HCT116 (cell line): ENCODE measurements at regions not wholly inside any gene's neighbourhood (a gene's known extent, or its start where the extent isn't known, plus 50 kb on each side); places are given as distances from the start of the nearest gene placed in this dataset.

Source experiments
- ATAC-seq: fragments of 200-7000 bp; cut with Tn5 transposase; 2 replicates; pipeline ENCODE4 v1.9.1; 2020; ENCODE audit warnings: mild to moderate bottlenecking, moderate library complexity
- BruUV-seq: library from RNA; stranded (reverse); fragments of 400-500 nt; replicated peaks from 2 replicates; lab custom pipeline; 2021; lab: Mats Ljungman, UMichigan
- CTCF ChIA-PET: fragments of 300-600 bp; sonication (Branson Sonifier 250); formaldehyde crosslinking; loops from one replicate; lab custom pipeline; 2021; ENCODE audit warnings: antibody characterized with exemption; lab: Charles Lee
- POLR2A ChIA-PET: fragments of 300-600, 350-600 bp; sonication (Branson Sonifier 250); formaldehyde crosslinking; loops from one replicate; lab custom pipeline; 2021; ENCODE audit warnings: antibody characterized with exemption; lab: Charles Lee
- RAD21 ChIA-PET, 2 experiments: fragments of 300-600 bp; sonication (Branson Sonifier 250); formaldehyde crosslinking; loops; one replicate each; lab custom pipeline; 2023; ENCODE audit warnings: low total read pairs in 2 of 2; ENCODE audit not compliant: uncharacterized antibody in 2 of 2, unreplicated experiment in 2 of 2, low non-redundant PET in 1 of 2; lab: Charles Lee
- DNase-seq: peaks from one replicate; pipeline ENCODE4 v3.0.0-alpha.2; 2010; ENCODE audit warnings: low read depth, low spot score
- H2AFZ ChIP-seq: fragments of 200-600 bp; shearing (Covaris generic), sonication (generic); 2 replicates; pipeline ENCODE4 v1.6.1; 2017; ENCODE audit warnings: low read depth, mixed run types, mixed read lengths, antibody characterized with exemption, low read length; ENCODE audit not compliant: poor library complexity, severe bottlenecking
- H3K27ac ChIP-seq: 2 replicates; pipeline ENCODE4 v1.5.1; 2012; ENCODE audit warnings: low read depth, low read length
- H3K27me3 ChIP-seq: fragments of 200-600 bp; sonication (generic); 2 replicates; pipeline ENCODE4 v1.6.1; 2016; ENCODE audit warnings: mixed run types, low read length, mixed read lengths; ENCODE audit not compliant: insufficient read depth
- H3K36me3 ChIP-seq, 2 experiments: fragments of 200-500 bp in 1 of 2; fragments of 200-600 bp in 1 of 2; sonication (Bioruptor generic) in 1 of 2; sonication (generic) in 1 of 2; 2 replicates each; pipeline versions ENCODE4 v1.5.1 to v1.6.1; 2014 to 2016; ENCODE audit warnings: low read length in 2 of 2, inconsistent platforms in 1 of 2, mixed read lengths in 1 of 2, mixed run types in 1 of 2; ENCODE audit not compliant: insufficient read depth in 2 of 2, control insufficient read depth in 1 of 2
- H3K4me1 ChIP-seq, 2 experiments: fragments of 200-600 bp in 1 of 2; sonication (generic) in 1 of 2; 2 replicates each; pipeline versions ENCODE4 v1.5.1 to v1.6.1; 2012 to 2017; ENCODE audit warnings: low read length in 2 of 2, inconsistent platforms in 1 of 2, mild to moderate bottlenecking in 1 of 2, mixed read lengths in 1 of 2, mixed run types in 1 of 2, moderate library complexity in 1 of 2; ENCODE audit not compliant: insufficient read depth in 2 of 2, control insufficient read depth in 1 of 2
- H3K4me2 ChIP-seq: fragments of 200-600 bp; sonication (generic); 2 replicates; pipeline ENCODE4 v1.6.1; 2017; ENCODE audit warnings: mixed run types, low read length, mixed read lengths
- H3K4me3 ChIP-seq, 2 experiments: fragments of 200-600 bp in 1 of 2; sonication (generic) in 1 of 2; replicated peaks in 1 of 2; 2 replicates each; pipeline ENCODE4 v1.5.1; 2011 to 2016; ENCODE audit warnings: low read length in 2 of 2, control low read depth in 1 of 2, low read depth in 1 of 2, mild to moderate bottlenecking in 1 of 2, mixed read lengths in 1 of 2, mixed run types in 1 of 2
- H3K79me2 ChIP-seq: fragments of 200-600 bp; sonication (generic); 2 replicates; pipeline ENCODE4 v1.6.1; 2017; ENCODE audit warnings: mild to moderate bottlenecking, mixed run types, low read length, moderate library complexity, mixed read lengths; ENCODE audit not compliant: insufficient read depth
- H3K9ac ChIP-seq: fragments of 200-600 bp; sonication (generic); 2 replicates; pipeline ENCODE4 v1.6.1; 2016; ENCODE audit warnings: low read length, mixed read lengths
- H3K9me2 ChIP-seq: fragments of 200-600 bp; sonication (generic), shearing (Covaris generic); 2 replicates; pipeline ENCODE4 v1.6.1; 2017; ENCODE audit warnings: mixed run types, mild to moderate bottlenecking, moderate library complexity; ENCODE audit not compliant: insufficient read depth
- H3K9me3 ChIP-seq, 2 experiments: fragments of 200-500 bp in 1 of 2; fragments of 200-600 bp in 1 of 2; sonication (Bioruptor generic) in 1 of 2; sonication (generic) in 1 of 2; 2 replicates each; pipeline ENCODE4 v1.6.1; 2014 to 2017; ENCODE audit warnings: low read length in 2 of 2, mixed read lengths in 2 of 2, inconsistent platforms in 1 of 2, low read depth in 1 of 2, mild to moderate bottlenecking in 1 of 2, mixed run types in 1 of 2, moderate library complexity in 1 of 2; ENCODE audit not compliant: control insufficient read depth in 1 of 2, insufficient read depth in 1 of 2
- H4K20me1 ChIP-seq: fragments of 200-600 bp; sonication (generic), shearing (Covaris generic); 2 replicates; pipeline ENCODE4 v1.6.1; 2017; ENCODE audit warnings: mixed run types, mild to moderate bottlenecking, moderate library complexity; ENCODE audit not compliant: insufficient read depth
- CBX3 ChIP-seq: IDR thresholded peaks from 2 replicates; pipeline ENCODE4 v1.6.1; 2012; ENCODE audit warnings: low read depth
- CEBPB ChIP-seq: IDR thresholded peaks from 2 replicates; pipeline ENCODE4 v1.6.1; 2012; ENCODE audit warnings: low read depth
- ELF1 ChIP-seq: IDR thresholded peaks from 2 replicates; pipeline ENCODE4 v1.6.1; 2012; ENCODE audit warnings: low read depth, borderline replicate concordance
- EZH2 ChIP-seq: fragments of 200-600 bp; sonication (generic); IDR thresholded peaks from 2 replicates; pipeline ENCODE4 v1.6.1; 2017; ENCODE audit warnings: antibody characterized with exemption, mixed run types
- FOSL1 ChIP-seq: IDR thresholded peaks from 2 replicates; pipeline ENCODE4 v1.6.1; 2012; ENCODE audit warnings: low read depth
- POLR2AphosphoS5 ChIP-seq: IDR thresholded peaks from 2 replicates; pipeline ENCODE4 v1.6.1; 2011; ENCODE audit warnings: mild to moderate bottlenecking, low read depth, low read length, moderate library complexity
- SIN3A ChIP-seq: IDR thresholded peaks from 2 replicates; pipeline ENCODE4 v1.6.1; 2012; ENCODE audit warnings: low read depth
- SP1 ChIP-seq: IDR thresholded peaks from 2 replicates; pipeline ENCODE4 v1.6.1; 2012; ENCODE audit warnings: low read depth
- SRF ChIP-seq: IDR thresholded peaks from 2 replicates; pipeline ENCODE4 v1.6.1; 2012; ENCODE audit warnings: low read depth
- YY1 ChIP-seq: IDR thresholded peaks from 2 replicates; pipeline ENCODE4 v1.6.1; 2011; ENCODE audit warnings: low read length, low read depth, moderate library complexity, mild to moderate bottlenecking; ENCODE audit not compliant: insufficient replicate concordance; ENCODE audit errors: extremely low read depth
- ZFX ChIP-seq: fragments of 450-650 bp; IDR thresholded peaks from 2 replicates; pipeline ENCODE4 v1.6.1; 2017
- intact Hi-C: fragments of 100-400 bp; cut with micrococcal nuclease; formaldehyde crosslinking; loops from 2 replicates; pipeline ENCODE4 v1.10.0; 2022
- TF ChIP-seq, protein P1 (sequence below): IDR thresholded peaks from 2 replicates; pipeline ENCODE4 v1.6.1; 2012; ENCODE audit warnings: low read depth
- TF ChIP-seq, protein P2 (sequence below): IDR thresholded peaks from 2 replicates; pipeline ENCODE4 v1.6.1; 2012
- TF ChIP-seq, protein P3 (sequence below): IDR thresholded peaks from 2 replicates; pipeline ENCODE4 v1.6.1; 2012

DNA sequence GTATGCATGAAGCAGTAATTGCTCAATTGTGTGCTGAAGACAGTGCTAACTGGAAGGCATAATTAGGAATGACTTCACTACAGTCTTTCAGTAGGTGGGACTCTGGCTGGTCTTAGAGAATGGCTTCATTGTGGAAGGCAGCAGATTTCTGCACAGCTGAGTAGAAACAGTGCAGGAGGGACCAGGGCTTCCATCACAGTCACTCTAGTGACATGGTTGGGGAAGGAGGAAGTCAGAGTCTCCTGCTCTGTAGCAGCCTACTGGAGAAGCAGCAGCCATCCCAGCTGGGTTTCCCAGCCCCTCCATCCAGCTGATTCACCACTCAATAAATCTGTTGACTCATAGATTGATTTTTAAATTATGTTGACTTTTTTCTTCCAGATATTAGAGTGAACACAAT, 80.6 kb upstream of the DBX2 start (continued):
- TF ChIP-seq ZFX, result no peak
- TF ChIP-seq, protein P1, sequence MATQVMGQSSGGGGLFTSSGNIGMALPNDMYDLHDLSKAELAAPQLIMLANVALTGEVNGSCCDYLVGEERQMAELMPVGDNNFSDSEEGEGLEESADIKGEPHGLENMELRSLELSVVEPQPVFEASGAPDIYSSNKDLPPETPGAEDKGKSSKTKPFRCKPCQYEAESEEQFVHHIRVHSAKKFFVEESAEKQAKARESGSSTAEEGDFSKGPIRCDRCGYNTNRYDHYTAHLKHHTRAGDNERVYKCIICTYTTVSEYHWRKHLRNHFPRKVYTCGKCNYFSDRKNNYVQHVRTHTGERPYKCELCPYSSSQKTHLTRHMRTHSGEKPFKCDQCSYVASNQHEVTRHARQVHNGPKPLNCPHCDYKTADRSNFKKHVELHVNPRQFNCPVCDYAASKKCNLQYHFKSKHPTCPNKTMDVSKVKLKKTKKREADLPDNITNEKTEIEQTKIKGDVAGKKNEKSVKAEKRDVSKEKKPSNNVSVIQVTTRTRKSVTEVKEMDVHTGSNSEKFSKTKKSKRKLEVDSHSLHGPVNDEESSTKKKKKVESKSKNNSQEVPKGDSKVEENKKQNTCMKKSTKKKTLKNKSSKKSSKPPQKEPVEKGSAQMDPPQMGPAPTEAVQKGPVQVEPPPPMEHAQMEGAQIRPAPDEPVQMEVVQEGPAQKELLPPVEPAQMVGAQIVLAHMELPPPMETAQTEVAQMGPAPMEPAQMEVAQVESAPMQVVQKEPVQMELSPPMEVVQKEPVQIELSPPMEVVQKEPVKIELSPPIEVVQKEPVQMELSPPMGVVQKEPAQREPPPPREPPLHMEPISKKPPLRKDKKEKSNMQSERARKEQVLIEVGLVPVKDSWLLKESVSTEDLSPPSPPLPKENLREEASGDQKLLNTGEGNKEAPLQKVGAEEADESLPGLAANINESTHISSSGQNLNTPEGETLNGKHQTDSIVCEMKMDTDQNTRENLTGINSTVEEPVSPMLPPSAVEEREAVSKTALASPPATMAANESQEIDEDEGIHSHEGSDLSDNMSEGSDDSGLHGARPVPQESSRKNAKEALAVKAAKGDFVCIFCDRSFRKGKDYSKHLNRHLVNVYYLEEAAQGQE, result no peak

DNA sequence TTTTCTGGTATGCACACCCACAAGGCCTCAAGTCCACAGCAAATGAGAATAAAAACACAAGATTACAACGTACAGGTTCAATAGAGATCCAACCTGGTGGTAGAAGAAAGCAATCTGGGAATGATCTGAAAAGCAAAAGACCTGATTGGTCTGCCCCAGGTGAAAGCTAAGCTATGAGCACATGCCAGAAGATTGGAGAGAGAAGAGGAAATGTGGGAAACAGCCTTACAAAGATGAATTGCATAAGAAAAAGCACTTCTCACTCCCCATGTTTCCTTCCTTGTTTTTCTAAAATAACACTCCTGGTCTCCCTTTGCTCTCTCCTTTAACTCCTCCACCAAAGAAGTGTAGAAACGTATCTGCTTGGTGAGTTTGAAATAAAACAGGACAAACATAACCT, 77.3 kb upstream of the ANO6 start:
- intact Hi-C loops, result no loop called here
- Histone ChIP-seq H3K9me2 (no peaks in the 10 kb centered on the region), H3K9me3 (no peaks in the 10 kb centered on the region), H3K27ac (no peak overlapping the region), H3K79me2 (no peaks in the 10 kb centered on the region), H3K4me1 (no peaks in the 10 kb centered on the region), H3K4me2 (no peak overlapping the region), H4K20me1 (no peaks in the 10 kb centered on the region)
- DNase-seq, result no peak
- CTCF ChIA-PET, result no interaction called here
- BruUV-seq, result no TSS peak
- TF ChIP-seq YY1, result no peak
- no peak for TF ChIP-seq CBX3
- no peak for TF ChIP-seq POLR2AphosphoS5
- TF ChIP-seq ZFX, result no peak
- TF ChIP-seq SIN3A, result no peak
- no peak for TF ChIP-seq FOSL1
- no peak for TF ChIP-seq SRF
- TF ChIP-seq, protein P1, result no peak
- no peak for TF ChIP-seq CEBPB
- TF ChIP-seq, protein P2, sequence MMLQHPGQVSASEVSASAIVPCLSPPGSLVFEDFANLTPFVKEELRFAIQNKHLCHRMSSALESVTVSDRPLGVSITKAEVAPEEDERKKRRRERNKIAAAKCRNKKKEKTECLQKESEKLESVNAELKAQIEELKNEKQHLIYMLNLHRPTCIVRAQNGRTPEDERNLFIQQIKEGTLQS, result no peak
- no peak for TF ChIP-seq EZH2
- no peak for TF ChIP-seq ELF1
- TF ChIP-seq, protein P3, sequence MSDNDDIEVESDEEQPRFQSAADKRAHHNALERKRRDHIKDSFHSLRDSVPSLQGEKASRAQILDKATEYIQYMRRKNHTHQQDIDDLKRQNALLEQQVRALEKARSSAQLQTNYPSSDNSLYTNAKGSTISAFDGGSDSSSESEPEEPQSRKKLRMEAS, result no peak
- TF ChIP-seq SP1, result no peak
- TF ChIP-seq, all 23 proteins: peak for 0
- Histone ChIP-seq H3K36me3 (no peaks in the 10 kb centered on the region), H3K9ac (no peak overlapping the region), H3K27me3 (no peaks in the 10 kb centered on the region), H2AFZ (no peak overlapping the region), H3K4me3 (no peak overlapping the region)
- ChIA-PET RAD21 (no interaction called here), POLR2A (no interaction called here)
- ATAC-seq, result no peak
